SK-N-SH treated with all-trans-retinoic acid at 6 μM for 48 hours (cell line): ENCODE measurements at regions not wholly inside any gene's neighbourhood (a gene's known extent, or its start where the extent isn't known, plus 50 kb on each side); places are given as distances from the start of the nearest gene placed in this dataset.

ENCODE experiments used
- BACH2 ChIP-seq: fragments of 250-450 bp; sonication (Bioruptor Pico); IDR thresholded peaks from 2 replicates; pipeline ENCODE4 v1.9.0; 2021; ENCODE audit warnings: mild to moderate bottlenecking, borderline replicate concordance
- CSDC2 ChIP-seq: fragments of 250-450 bp; sonication (Bioruptor Pico); IDR thresholded peaks from 2 replicates; pipeline ENCODE4 v1.5.0; 2020; ENCODE audit warnings: mild to moderate bottlenecking, moderate library complexity
- ESRRG ChIP-seq: fragments of 250-450 bp; sonication (Bioruptor Pico); IDR thresholded peaks from 2 replicates; pipeline ENCODE4 v1.6.1; 2021; ENCODE audit warnings: mild to moderate bottlenecking
- SNAI2 ChIP-seq: fragments of 250-450 bp; sonication (Bioruptor Pico); IDR thresholded peaks from 2 replicates; pipeline ENCODE4 v1.5.0; 2020; ENCODE audit warnings: mild to moderate bottlenecking, moderate library complexity
- ZC3H10 ChIP-seq: fragments of 250-450 bp; sonication (Bioruptor Pico); IDR thresholded peaks from 2 replicates; pipeline ENCODE4 v1.5.1; 2021; ENCODE audit warnings: mild to moderate bottlenecking, moderate library complexity
- ZFP30 ChIP-seq: fragments of 450-650 bp; formaldehyde crosslinking; IDR thresholded peaks from 2 replicates; pipeline ENCODE4 v1.5.0; 2022; ENCODE audit warnings: mild to moderate bottlenecking, moderate library complexity
- TF ChIP-seq, protein P1 (sequence below): fragments of 250-450 bp; sonication (Bioruptor Pico); IDR thresholded peaks from 2 replicates; pipeline ENCODE4 v1.5.0; 2020; ENCODE audit warnings: mild to moderate bottlenecking, moderate library complexity

DNA sequence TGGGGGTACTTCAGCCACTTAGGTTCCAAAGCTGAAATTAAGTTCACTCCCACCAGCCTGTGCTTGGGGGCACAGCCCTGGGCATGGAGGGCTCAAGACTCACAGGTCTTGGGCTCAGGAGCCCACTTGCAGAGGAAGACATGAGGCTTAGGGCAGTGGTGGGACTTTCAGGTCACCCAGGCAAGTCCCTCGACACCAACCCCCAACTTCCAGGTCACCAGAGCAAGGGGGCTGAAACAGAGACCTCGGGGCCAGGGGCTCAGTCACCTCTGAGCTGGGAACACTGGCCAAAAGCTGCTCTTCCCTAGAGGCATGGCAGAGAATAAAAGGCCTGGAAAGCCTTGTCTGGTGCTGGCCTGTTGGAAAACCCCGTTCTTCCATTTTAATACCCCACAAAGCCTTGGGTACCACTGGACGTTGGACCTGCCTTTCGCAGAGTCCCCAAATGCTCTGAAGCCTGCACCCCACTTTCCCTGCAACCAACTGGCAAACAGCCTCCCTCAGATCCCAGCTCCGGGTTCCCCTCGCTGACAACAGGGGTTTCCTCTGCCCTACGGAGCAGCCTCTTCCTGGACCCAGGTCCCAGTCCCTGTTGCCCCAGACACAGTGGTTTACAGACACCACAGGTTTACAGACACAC, 160.9 kb upstream of the PMEPA1 start:
- TF ChIP-seq CSDC2 (CRISPR knock-in tag) (no peak), BACH2 (CRISPR knock-in tag) (no peak), ESRRG (CRISPR knock-in tag) (no peak), ZC3H10 (CRISPR knock-in tag) (no peak), SNAI2 (CRISPR knock-in tag) (no peak), ZFP30 (CRISPR knock-in tag) (no peak)
- TF ChIP-seq, protein P1, sequence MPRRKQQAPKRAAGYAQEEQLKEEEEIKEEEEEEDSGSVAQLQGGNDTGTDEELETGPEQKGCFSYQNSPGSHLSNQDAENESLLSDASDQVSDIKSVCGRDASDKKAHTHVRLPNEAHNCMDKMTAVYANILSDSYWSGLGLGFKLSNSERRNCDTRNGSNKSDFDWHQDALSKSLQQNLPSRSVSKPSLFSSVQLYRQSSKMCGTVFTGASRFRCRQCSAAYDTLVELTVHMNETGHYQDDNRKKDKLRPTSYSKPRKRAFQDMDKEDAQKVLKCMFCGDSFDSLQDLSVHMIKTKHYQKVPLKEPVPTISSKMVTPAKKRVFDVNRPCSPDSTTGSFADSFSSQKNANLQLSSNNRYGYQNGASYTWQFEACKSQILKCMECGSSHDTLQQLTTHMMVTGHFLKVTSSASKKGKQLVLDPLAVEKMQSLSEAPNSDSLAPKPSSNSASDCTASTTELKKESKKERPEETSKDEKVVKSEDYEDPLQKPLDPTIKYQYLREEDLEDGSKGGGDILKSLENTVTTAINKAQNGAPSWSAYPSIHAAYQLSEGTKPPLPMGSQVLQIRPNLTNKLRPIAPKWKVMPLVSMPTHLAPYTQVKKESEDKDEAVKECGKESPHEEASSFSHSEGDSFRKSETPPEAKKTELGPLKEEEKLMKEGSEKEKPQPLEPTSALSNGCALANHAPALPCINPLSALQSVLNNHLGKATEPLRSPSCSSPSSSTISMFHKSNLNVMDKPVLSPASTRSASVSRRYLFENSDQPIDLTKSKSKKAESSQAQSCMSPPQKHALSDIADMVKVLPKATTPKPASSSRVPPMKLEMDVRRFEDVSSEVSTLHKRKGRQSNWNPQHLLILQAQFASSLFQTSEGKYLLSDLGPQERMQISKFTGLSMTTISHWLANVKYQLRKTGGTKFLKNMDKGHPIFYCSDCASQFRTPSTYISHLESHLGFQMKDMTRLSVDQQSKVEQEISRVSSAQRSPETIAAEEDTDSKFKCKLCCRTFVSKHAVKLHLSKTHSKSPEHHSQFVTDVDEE (CRISPR knock-in tag) = no peak
